Tibial nerve (tissue), 3 donors: ENCODE measurements at regions not wholly inside any gene's neighbourhood (a gene's known extent, or its start where the extent isn't known, plus 50 kb on each side); places are given as distances from the start of the nearest gene placed in this dataset.
"Not testable (repeated sequence)": the region's sequence is repeated elsewhere in the genome, so short reads cannot be mapped to it uniquely, and the experiment has no call there.

Source experiments
- CTCF ChIP-seq, 5 experiments: fragments of 200-600 bp in 3 of 5; fragments of 450-650 bp in 2 of 5; sonication (generic) in 3 of 5; IDR thresholded peaks; one replicate each; pipeline ENCODE4 v1.5.1; 2016 to 2019; ENCODE audit warnings: antibody characterized with exemption in 5 of 5, mild to moderate bottlenecking in 3 of 5, moderate library complexity in 2 of 5
- POLR2A ChIP-seq, 2 donors: fragments of 450-650 bp; IDR thresholded peaks; one replicate each; pipeline ENCODE4 v1.6.1; 2017; ENCODE audit warnings: antibody characterized with exemption in 2 of 2, mild to moderate bottlenecking in 2 of 2, moderate library complexity in 2 of 2

GRCh38 chr2:87429206-87429930, 318.5 kb upstream of the PLGLB2 start:
- not testable (repeated sequence) for TF ChIP-seq POLR2A, CTCF (IDR thresholded peaks at IDR 0.05)
